ENCODE measurements at regions not wholly inside any gene's neighbourhood (a gene's known extent, or its start where the extent isn't known, plus 50 kb on each side); places are given as distances from the start of the nearest gene placed in this dataset.

DNA sequence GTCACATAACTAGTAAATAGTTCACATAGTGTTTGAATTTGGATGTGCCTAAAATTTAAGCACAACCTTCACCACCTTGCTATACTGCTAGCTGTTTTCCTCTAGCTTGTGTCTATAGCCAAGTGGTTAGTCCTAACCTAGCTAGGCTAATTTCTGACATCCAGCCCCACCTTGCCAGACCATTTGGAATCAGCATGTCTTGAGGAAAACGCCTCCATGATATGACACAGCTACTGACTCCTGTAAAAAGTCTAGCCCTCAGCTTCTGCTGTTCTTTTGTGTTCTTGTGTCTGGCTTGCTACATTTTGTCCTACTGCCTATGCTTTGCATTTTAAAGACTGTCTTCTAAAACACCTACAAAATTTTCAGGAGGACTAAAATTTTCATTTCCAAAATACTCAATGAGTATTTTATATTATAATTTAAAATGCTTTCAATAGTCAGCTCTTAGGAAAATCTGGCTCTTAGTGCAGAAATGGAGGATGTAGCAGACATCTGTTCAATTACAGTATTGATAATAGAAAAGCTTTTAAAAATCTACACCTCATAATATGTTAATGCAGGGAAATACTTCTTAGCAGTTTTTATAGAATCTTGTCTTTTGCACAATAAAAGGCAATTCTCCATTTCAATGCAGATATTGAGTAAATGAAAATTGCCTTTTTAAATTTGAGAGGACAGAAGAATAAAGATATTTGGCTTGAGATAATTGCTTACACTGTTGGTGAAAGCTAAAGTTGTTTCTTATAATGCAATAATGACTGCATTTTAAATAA is 160.8 kb upstream of the APP start:
- TF ChIP-seq, protein P1, sequence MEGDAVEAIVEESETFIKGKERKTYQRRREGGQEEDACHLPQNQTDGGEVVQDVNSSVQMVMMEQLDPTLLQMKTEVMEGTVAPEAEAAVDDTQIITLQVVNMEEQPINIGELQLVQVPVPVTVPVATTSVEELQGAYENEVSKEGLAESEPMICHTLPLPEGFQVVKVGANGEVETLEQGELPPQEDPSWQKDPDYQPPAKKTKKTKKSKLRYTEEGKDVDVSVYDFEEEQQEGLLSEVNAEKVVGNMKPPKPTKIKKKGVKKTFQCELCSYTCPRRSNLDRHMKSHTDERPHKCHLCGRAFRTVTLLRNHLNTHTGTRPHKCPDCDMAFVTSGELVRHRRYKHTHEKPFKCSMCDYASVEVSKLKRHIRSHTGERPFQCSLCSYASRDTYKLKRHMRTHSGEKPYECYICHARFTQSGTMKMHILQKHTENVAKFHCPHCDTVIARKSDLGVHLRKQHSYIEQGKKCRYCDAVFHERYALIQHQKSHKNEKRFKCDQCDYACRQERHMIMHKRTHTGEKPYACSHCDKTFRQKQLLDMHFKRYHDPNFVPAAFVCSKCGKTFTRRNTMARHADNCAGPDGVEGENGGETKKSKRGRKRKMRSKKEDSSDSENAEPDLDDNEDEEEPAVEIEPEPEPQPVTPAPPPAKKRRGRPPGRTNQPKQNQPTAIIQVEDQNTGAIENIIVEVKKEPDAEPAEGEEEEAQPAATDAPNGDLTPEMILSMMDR (IDR thresholded peaks at IDR 0.05; ENCODE audit: insufficient read depth, low read depth, low read length), result no peak
- TF ChIP-seq EZH2 (IDR thresholded peaks at IDR 0.05; ENCODE audit: insufficient read depth, low read length), result no peak
